GM12878 (cell line): ENCODE measurements at regions not wholly inside any gene's neighbourhood (a gene's known extent, or its start where the extent isn't known, plus 50 kb on each side); places are given as distances from the start of the nearest gene placed in this dataset.
"Not testable (repeated sequence)": the region's sequence is repeated elsewhere in the genome, so short reads cannot be mapped to it uniquely, and the experiment has no call there.

Experiments used
- ATAC-seq: fragments of 200-7000 bp; cut with Tn5 transposase; 3 replicates; pipeline ENCODE4 v1.9.1; 2020; ENCODE audit warnings: mild to moderate bottlenecking, moderate library complexity
- BruUV-seq: library from RNA; stranded (reverse); fragments of 400-500 nt; replicated peaks from 2 replicates; lab custom pipeline; 2021; lab: Mats Ljungman, UMichigan
- CTCF ChIA-PET: fragments of 300-600 bp; sonication (Branson Sonifier 250); formaldehyde crosslinking; extraction: SDS; loops from one replicate; lab custom pipeline; 2021; ENCODE audit warnings: inconsistent platforms; lab: Yijun Ruan, JAX
- POLR2A ChIA-PET: fragments of 350-600 bp; formaldehyde crosslinking; extraction: SDS; loops from one replicate; lab custom pipeline; 2021; ENCODE audit warnings: inconsistent platforms; lab: Charles Lee
- RAD21 ChIA-PET: fragments of 300-600 bp; sonication (Branson Sonifier 250); formaldehyde crosslinking; loops from one replicate; lab custom pipeline; 2023; ENCODE audit warnings: antibody characterized with exemption; ENCODE audit not compliant: unreplicated experiment; lab: Charles Lee
- SMC1A ChIA-PET: fragments of 300-600 bp; sonication (Branson Sonifier 250); formaldehyde crosslinking; loops from one replicate; lab custom pipeline; 2023; ENCODE audit not compliant: unreplicated experiment, uncharacterized antibody; lab: Charles Lee
- DNase-seq: peaks from one replicate; pipeline ENCODE4 v3.0.0-alpha.2; 2011; ENCODE audit warnings: low read depth, low spot score
- FAIRE-seq: peaks from 3 replicates; lab custom pipeline; 2011; peaks lifted over from hg19 to GRCh38; lab: Jason Lieb, UNC
- H2AFZ ChIP-seq: 2 replicates; pipeline ENCODE4 v1.6.0; 2011; ENCODE audit warnings: low read depth, low read length, control low read depth; ENCODE audit not compliant: control insufficient read depth
- H3K27ac ChIP-seq: 2 replicates; pipeline ENCODE4 v1.5.1; 2011; ENCODE audit warnings: control low read depth; ENCODE audit not compliant: control insufficient read depth, insufficient read depth
- H3K27me3 ChIP-seq, 2 experiments: replicated peaks in 1 of 2; 2 replicates each; pipeline versions ENCODE4 v1.6.0 to v1.6.1; 2011; ENCODE audit warnings: low read length in 1 of 2; ENCODE audit not compliant: control insufficient read depth in 2 of 2, insufficient read depth in 2 of 2
- H3K36me3 ChIP-seq, 2 experiments: 2 replicates each; pipeline ENCODE4 v1.5.1; 2011; ENCODE audit warnings: low read length in 1 of 2; ENCODE audit not compliant: control insufficient read depth in 2 of 2, insufficient read depth in 2 of 2
- H3K4me1 ChIP-seq: 2 replicates; pipeline ENCODE4 v1.6.1; 2011; ENCODE audit warnings: mild to moderate bottlenecking, low read length, moderate library complexity, mixed read lengths; ENCODE audit not compliant: control insufficient read depth, insufficient read depth
- H3K4me2 ChIP-seq: 2 replicates; pipeline ENCODE4 v1.6.0; 2011; ENCODE audit warnings: control low read depth; ENCODE audit not compliant: control insufficient read depth, insufficient read depth
- H3K4me3 ChIP-seq: fragments of 200-600 bp; sonication (generic); 2 replicates; pipeline ENCODE4 v1.5.1; 2016
- H3K79me2 ChIP-seq: 2 replicates; pipeline ENCODE4 v1.6.0; 2011; ENCODE audit warnings: low read length; ENCODE audit not compliant: control insufficient read depth, insufficient read depth
- H3K9ac ChIP-seq: 2 replicates; pipeline ENCODE4 v1.8.0; 2011; ENCODE audit warnings: low read length, control low read depth, mixed read lengths; ENCODE audit not compliant: control insufficient read depth, insufficient read depth
- H3K9me3 ChIP-seq: replicated peaks from 3 replicates; pipeline ENCODE4 v1.5.1; 2011; ENCODE audit warnings: mild to moderate bottlenecking, low read length; ENCODE audit not compliant: control insufficient read depth, insufficient read depth
- H4K20me1 ChIP-seq: 2 replicates; pipeline ENCODE4 v1.6.0; 2011; ENCODE audit not compliant: control insufficient read depth, insufficient read depth
- BHLHE40 ChIP-seq, 2 experiments: fragments of 450-650 bp in 1 of 2; IDR thresholded peaks; 2 replicates each; pipeline ENCODE4 v1.6.1; 2011 to 2017; ENCODE audit warnings: low read depth in 2 of 2, borderline replicate concordance in 1 of 2, improper control_type of control experiment in 1 of 2, low read length in 1 of 2, mild to moderate bottlenecking in 1 of 2
- HSF1 ChIP-seq: fragments of 150-350 bp; IDR thresholded peaks from 2 replicates; pipeline ENCODE4 v1.6.1; 2014; ENCODE audit warnings: mild to moderate bottlenecking, low read depth, low read length
- KDM1A ChIP-seq: fragments of 200-600 bp; sonication (generic); IDR thresholded peaks from 2 replicates; pipeline ENCODE4 v1.6.1; 2016; ENCODE audit warnings: borderline replicate concordance
- NFIC ChIP-seq: IDR thresholded peaks from 2 replicates; pipeline ENCODE4 v1.6.1; 2012; ENCODE audit warnings: low read depth, mild to moderate bottlenecking, inconsistent platforms, low read length, moderate library complexity
- POU2F2 ChIP-seq: IDR thresholded peaks from 3 replicates; pipeline ENCODE4 v1.6.1; 2011; ENCODE audit warnings: low read depth, mild to moderate bottlenecking, low read length, borderline replicate concordance
- RAD21 ChIP-seq: IDR thresholded peaks from 2 replicates; pipeline ENCODE4 v1.6.1; 2011; ENCODE audit warnings: mild to moderate bottlenecking, low read depth, low read length, moderate library complexity; ENCODE audit not compliant: insufficient read depth
- SMARCA5 ChIP-seq: fragments of 450-650 bp; IDR thresholded peaks from 2 replicates; pipeline ENCODE4 v1.6.1; 2017; ENCODE audit warnings: mild to moderate bottlenecking
- SP1 ChIP-seq: IDR thresholded peaks from one replicate; pipeline ENCODE4 v1.6.1; 2011; ENCODE audit warnings: low read depth, low read length
- WGBS: methylation state at CpG from one replicate; pipeline ENCODE4 v1.1.6; 2016; ENCODE audit warnings: low lambda C conversion rate; ENCODE audit not compliant: insufficient replicate concordance, insufficient coverage; ENCODE audit errors: missing lambda C conversion rate; 5-methylcytosine and 5-hydroxymethylcytosine counted together
- in situ Hi-C: fragments of 300-500 bp; cut with MboI; formaldehyde crosslinking; loops from 9 replicates; pipeline ENCODE4 v1.14.3; 2018; ENCODE audit warnings: mixed read lengths
- intact Hi-C: fragments of 100-400 bp; cut with micrococcal nuclease; formaldehyde crosslinking; loops from one replicate; pipeline ENCODE4 v1.14.2; 2022; ENCODE audit not compliant: unreplicated experiment

- FAIRE-seq (no peak), DNase-seq (no peak), ATAC-seq (no peak)
- Histone ChIP-seq H3K27ac (no peak overlapping the region), H3K27me3 (no peaks in the 10 kb centered on the region), H3K36me3 (no peaks in the 10 kb centered on the region), H3K4me3 (no peak overlapping the region), H3K9me3 (no peaks in the 10 kb centered on the region; the same call in 2 of the 3 replicates), H4K20me1 (no peaks in the 10 kb centered on the region), H3K4me1 (no peaks in the 10 kb centered on the region), H3K4me2 (no peak overlapping the region), H2AFZ (no peak overlapping the region), H3K9ac (no peak overlapping the region), H3K79me2 (no peaks in the 10 kb centered on the region)
- ChIA-PET RAD21 (no interaction called here), CTCF (no interaction called here), SMC1A (no interaction called here), POLR2A (no interaction called here)
- TF ChIP-seq RAD21 (no peak), KDM1A (no peak), SP1 (no peak), BHLHE40 (IDR thresholded peaks at IDR 0.05; ENCODE audit: borderline replicate concordance in 1 of 2, low read depth in 2 of 2, low read length in 1 of 2) (no peak), HSF1 (no peak), SMARCA5 (no peak), NFIC (no peak), POU2F2 (no peak)
- in situ Hi-C loops (no loop called here), intact Hi-C loops (no loop called here)
- WGBS, result 46% methylated on average over 16 of the region's 16 CpGs
- BruUV-seq, result no TSS peak
Observed at GRCh38 chr1:228891272-228892034, 156.2 kb downstream of the RHOU start.

- H3K79me2 ChIP-seq, H3K4me3 ChIP-seq, in situ Hi-C loops, POLR2A ChIA-PET, H3K27ac ChIP-seq, H3K4me1 ChIP-seq, H3K27me3 ChIP-seq, FAIRE-seq, H3K9ac ChIP-seq, H3K9me3 ChIP-seq, CTCF ChIA-PET, ATAC-seq, SMC1A ChIA-PET, intact Hi-C loops, BruUV-seq, H4K20me1 ChIP-seq, H2AFZ ChIP-seq, H3K4me2 ChIP-seq, RAD21 ChIA-PET, DNase-seq, H3K36me3 ChIP-seq: not testable (repeated sequence)
- WGBS, result 46% methylated on average over 2 of the region's 4 CpGs
Observed at GRCh38 chr1:228892200-228892599, 156.9 kb downstream of the RHOU start.
